Neural cell (in vitro differentiated cells): ENCODE measurements at regions not wholly inside any gene's neighbourhood (a gene's known extent, or its start where the extent isn't known, plus 50 kb on each side); places are given as distances from the start of the nearest gene placed in this dataset.

ENCODE experiments used
- CTCF ChIP-seq: fragments of 450-650 bp; IDR thresholded peaks from 2 replicates; pipeline ENCODE4 v1.5.1; 2014; ENCODE audit warnings: antibody characterized with exemption, mild to moderate bottlenecking, moderate library complexity; ENCODE audit not compliant: poor library complexity, severe bottlenecking
- POLR2AphosphoS5 ChIP-seq: IDR thresholded peaks from 2 replicates; pipeline ENCODE4 v1.6.1; 2012
- SMC3 ChIP-seq: fragments of 450-650 bp; conservative IDR thresholded peaks from 2 replicates; pipeline ENCODE4 v1.6.1; 2014; ENCODE audit warnings: antibody characterized with exemption, mild to moderate bottlenecking, moderate library complexity; ENCODE audit not compliant: poor library complexity
- TAF1 ChIP-seq: IDR thresholded peaks from 2 replicates; pipeline ENCODE4 v1.6.1; 2012; ENCODE audit warnings: low read depth

GRCh38 chr1:219488275-219488674, 124.6 kb downstream of the ZC3H11B start:
- no peak for TF ChIP-seq TAF1
- TF ChIP-seq SMC3 = no peak
- no peak for TF ChIP-seq CTCF
- TF ChIP-seq POLR2AphosphoS5 = no peak
